Skeletal muscle satellite cell (primary cell): ENCODE measurements at regions not wholly inside any gene's neighbourhood (a gene's known extent, or its start where the extent isn't known, plus 50 kb on each side); places are given as distances from the start of the nearest gene placed in this dataset.
"Not testable (repeated sequence)": the region's sequence is repeated elsewhere in the genome, so short reads cannot be mapped to it uniquely, and the experiment has no call there.

Experiments used
- H3K27me3 ChIP-seq: 2 replicates; pipeline ENCODE4 v1.7.0; 2013; ENCODE audit warnings: low read length; ENCODE audit not compliant: control insufficient read depth, insufficient read depth
- H3K36me3 ChIP-seq: 2 replicates; pipeline ENCODE4 v1.7.0; 2013; ENCODE audit warnings: mild to moderate bottlenecking, control low read depth, low read length; ENCODE audit not compliant: insufficient read depth
- H3K4me1 ChIP-seq: 2 replicates; pipeline ENCODE4 v1.7.0; 2013; ENCODE audit warnings: low read length; ENCODE audit not compliant: control insufficient read depth, insufficient read depth
- H3K4me2 ChIP-seq: 2 replicates; pipeline ENCODE4 v1.7.0; 2013; ENCODE audit warnings: mild to moderate bottlenecking, low read length
- H3K4me3 ChIP-seq: 2 replicates; pipeline ENCODE4 v1.7.0; 2013; ENCODE audit warnings: low read length
- H3K9ac ChIP-seq: 2 replicates; pipeline ENCODE4 v1.7.0; 2013; ENCODE audit warnings: mild to moderate bottlenecking, low read depth, low read length, moderate library complexity
- H3K9me3 ChIP-seq: replicated peaks from 2 replicates; pipeline ENCODE4 v1.7.0; 2013; ENCODE audit warnings: mild to moderate bottlenecking, control low read depth, low read length

DNA sequence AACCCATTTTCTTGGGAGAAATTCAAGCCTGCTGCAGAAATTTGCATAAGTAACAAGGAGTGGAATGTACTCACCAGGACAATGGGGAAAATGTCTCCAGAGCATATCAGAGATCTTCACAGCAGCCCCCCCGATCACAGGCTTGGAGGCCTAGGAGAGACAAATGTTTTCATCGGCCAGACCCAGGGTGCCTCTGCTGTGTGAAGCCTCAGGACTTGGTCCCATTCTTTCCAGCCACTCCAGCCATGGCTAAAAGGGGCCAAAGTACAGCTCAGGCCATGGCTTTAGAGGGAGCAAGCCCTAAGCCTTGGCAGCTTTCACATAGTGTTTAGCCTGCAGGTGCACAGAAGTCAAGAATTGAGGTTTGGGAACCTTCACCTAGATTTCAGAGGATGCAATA lies 1463.0 kb downstream of the HACE1 start:
- Histone ChIP-seq H3K36me3 (no peaks in the 10 kb centered on the region), H3K4me1 (no peaks in the 10 kb centered on the region), H3K9ac (no peak overlapping the region), H3K4me2 (no peak overlapping the region), H3K27me3 (no peaks in the 10 kb centered on the region), H3K9me3 (peaks cover 4% of the 10 kb centered on the region), H3K4me3 (no peak overlapping the region)

DNA sequence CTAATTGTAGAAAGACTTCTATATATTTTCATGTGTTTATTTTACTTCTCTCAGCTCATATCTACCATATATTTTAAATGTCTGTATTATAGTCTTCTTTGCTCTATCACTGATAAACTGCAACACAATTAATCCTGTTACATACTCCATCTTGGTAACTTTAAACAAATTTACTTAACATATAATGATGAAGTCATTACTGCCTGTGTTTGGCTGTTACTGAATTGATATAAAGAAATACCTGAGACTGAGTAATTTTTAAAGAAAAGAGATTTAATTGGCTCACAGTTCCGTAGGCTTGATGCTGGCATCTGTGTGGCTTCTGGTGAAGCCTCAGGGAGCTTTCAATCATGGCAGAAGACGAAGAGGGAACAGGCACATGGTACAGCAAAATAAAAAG lies 1480.4 kb downstream of the HACE1 start:
- peaks cover 5% of the 10 kb centered on the region for H3K9me3 ChIP-seq
- no peaks in the 10 kb centered on the region for H3K4me1 ChIP-seq
- H3K36me3 ChIP-seq, result no peaks in the 10 kb centered on the region
- no peak overlapping the region for H3K4me2 ChIP-seq
- H3K9ac ChIP-seq, result no peak overlapping the region
- no peak overlapping the region for H3K4me3 ChIP-seq
- no peaks in the 10 kb centered on the region for H3K27me3 ChIP-seq

DNA sequence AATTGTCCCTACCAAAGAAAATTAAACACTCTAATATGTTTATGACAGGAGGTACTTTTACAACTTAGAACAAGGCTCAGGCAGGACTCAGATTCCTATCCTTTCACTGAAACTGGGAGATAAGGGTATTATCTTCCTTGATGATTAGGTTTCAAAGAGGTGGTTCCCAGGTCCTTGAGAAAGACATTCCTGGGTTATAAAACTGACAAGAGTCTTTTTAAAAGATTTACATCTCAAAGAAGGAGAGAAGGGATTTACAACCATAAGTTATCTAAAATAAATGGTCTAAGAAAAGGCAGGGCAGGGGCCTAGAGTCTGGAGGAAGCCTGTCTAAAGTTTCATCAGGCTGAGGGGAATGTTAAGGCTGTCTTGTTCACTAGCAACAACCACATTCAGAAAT lies 1492.5 kb downstream of the HACE1 start:
- no peaks in the 10 kb centered on the region for H3K27me3 ChIP-seq
- no peaks in the 10 kb centered on the region for H3K36me3 ChIP-seq
- no peak overlapping the region for H3K4me3 ChIP-seq
- no peak overlapping the region for H3K9ac ChIP-seq
- H3K9me3 ChIP-seq, result no peaks in the 10 kb centered on the region
- no peak overlapping the region for H3K4me2 ChIP-seq
- no peaks in the 10 kb centered on the region for H3K4me1 ChIP-seq

DNA sequence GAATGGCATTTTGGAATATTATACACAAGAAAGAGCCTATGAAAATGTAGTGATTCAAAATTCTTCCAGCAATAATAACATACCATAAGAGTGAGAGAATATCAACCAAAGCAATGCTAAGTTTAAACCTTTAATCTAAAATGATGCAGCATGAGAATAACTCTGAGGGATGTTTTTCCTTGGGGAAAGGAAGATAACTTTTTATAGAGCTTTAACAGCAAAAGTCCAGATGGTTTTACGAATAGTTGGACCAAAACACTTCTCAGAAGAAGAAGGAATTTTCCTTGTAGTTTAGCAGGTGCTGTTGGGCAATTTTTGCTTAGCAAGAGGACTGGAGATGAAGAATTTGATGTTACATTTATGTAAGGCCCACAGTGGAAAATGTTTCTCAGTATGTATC lies 1503.2 kb downstream of the HACE1 start:
- no peaks in the 10 kb centered on the region for H3K36me3 ChIP-seq
- no peak overlapping the region for H3K4me2 ChIP-seq
- H3K4me1 ChIP-seq, result no peaks in the 10 kb centered on the region
- H3K9ac ChIP-seq, result no peak overlapping the region
- no peaks in the 10 kb centered on the region for H3K9me3 ChIP-seq
- H3K4me3 ChIP-seq, result no peak overlapping the region
- no peaks in the 10 kb centered on the region for H3K27me3 ChIP-seq

DNA sequence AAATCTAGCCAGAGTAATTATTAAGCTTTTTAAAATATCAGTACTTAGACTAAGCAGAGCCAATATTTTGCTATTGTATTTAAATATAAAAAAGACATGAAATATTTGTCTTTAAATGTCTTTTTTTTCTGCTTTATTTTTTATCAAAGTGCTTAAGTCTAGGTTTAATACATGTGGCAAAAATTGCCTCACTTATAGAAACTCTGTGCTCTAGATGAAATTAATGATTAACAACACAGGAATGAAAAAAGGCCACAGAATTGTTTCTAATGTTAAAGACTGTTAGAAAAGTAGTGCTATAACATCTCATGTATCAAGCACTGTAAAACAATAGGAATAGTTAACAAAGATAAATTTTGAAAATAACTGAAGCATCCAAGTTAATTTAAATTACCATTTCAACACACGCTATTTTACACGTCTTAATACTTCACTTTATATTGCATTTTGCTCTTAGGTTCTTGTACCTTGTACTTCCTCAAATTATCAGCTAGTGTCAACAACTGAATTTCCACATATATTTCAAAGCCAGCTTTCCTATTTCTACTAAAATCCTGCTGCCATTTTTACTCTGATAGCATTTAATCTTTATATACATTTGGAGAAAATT lies 1515.1 kb downstream of the HACE1 start:
- Histone ChIP-seq H3K9me3 (peaks cover 3% of the 10 kb centered on the region), H3K9ac (no peak overlapping the region), H3K4me2 (no peak overlapping the region), H3K36me3 (no peaks in the 10 kb centered on the region), H3K4me3 (no peak overlapping the region), H3K4me1 (no peaks in the 10 kb centered on the region), H3K27me3 (no peaks in the 10 kb centered on the region)

DNA sequence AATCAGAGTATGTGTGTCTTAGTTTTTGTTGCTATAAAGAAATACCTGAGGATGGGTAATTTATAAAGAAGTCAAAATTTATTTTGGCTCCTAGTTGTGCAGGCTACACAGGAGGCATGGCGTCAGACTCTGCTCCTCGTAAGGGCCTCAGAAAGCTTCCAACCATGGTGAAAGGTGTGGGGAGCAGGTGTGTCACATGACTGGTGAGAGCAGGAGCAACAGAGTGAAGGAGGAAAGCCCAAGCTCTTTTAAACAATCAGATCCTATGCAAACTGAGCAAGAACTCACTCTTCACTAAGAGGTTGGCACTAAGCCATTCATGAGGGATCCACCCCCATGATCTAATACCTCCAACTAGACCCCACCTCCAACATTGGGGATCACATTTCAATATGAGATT lies 1524.3 kb downstream of the HACE1 start:
- no peak overlapping the region for H3K4me3 ChIP-seq
- H3K36me3 ChIP-seq, result no peaks in the 10 kb centered on the region
- no peaks in the 10 kb centered on the region for H3K4me1 ChIP-seq
- H3K9me3 ChIP-seq, result no peaks in the 10 kb centered on the region
- no peaks in the 10 kb centered on the region for H3K27me3 ChIP-seq
- no peak overlapping the region for H3K9ac ChIP-seq
- H3K4me2 ChIP-seq, result no peak overlapping the region

DNA sequence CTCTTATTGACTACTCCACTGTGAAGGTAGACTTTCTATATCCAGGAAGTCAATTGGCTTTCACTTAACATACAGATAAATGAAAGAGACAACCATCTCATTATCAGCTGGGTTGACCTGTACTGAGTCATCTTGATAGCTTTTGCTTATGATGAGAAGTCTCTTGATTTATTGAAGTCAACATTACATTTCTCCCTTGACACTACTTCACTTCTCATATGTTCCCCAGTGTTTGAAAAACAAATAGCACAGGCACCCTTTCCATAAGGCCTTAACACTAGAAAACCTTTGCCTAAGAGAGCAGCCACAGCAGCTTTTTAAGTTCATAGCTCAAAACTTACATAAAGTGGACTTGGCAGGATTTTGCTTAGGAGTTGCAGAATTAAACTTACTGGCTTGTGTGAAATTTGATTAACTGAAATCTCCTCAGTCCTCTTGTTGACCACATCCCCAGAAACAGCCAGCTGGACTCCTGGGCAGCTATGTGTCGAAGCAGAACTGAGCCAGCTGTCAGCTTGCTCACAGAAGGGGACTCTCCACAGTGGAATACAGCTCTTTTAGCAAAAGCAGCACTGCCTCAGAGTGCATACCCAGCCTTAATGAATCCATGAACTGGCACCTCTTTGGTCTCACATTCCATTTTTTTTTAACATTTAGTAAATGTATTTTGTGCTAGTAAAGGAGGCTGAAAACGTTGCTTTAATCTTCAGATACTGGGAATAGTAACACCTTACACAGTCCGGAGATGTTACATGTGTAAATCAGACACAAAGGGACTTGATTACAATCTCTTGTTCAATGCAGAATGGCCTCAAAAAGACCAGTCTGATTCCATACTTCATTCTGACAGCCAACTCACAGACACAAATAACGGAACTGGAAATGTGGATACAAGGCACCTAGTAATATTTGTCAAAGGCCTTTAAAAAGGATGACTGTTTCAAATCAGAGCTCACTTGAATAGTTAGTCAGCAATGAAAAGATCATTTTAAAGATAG lies 1532.7 kb downstream of the HACE1 start:
- no peak overlapping the region for H3K4me2 ChIP-seq
- H3K9ac ChIP-seq, result no peak overlapping the region
- no peak overlapping the region for H3K4me3 ChIP-seq
- no peaks in the 10 kb centered on the region for H3K27me3 ChIP-seq
- H3K36me3 ChIP-seq, result no peaks in the 10 kb centered on the region
- no peaks in the 10 kb centered on the region for H3K4me1 ChIP-seq
- no peaks in the 10 kb centered on the region for H3K9me3 ChIP-seq

DNA sequence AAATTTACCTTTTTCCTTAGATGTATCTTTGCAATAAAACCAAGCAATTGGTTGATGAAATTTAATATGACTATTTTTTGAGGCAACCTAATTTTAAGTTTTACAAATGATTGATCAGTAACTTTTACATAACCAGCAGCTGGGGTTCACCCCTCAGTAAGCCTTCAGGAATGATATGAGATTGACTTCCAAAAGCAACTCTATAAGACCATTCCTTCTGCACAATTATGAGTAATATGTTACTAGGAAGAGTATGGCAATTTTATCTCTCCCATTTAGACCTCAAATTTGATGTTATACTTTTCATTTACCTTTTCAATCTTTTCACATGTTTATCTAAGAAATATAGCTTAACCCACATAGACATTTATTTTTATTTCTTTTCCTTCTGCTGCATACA lies 1546.3 kb downstream of the HACE1 start:
- no peaks in the 10 kb centered on the region for H3K4me1 ChIP-seq
- H3K4me3 ChIP-seq, result no peak overlapping the region
- no peak overlapping the region for H3K9ac ChIP-seq
- no peaks in the 10 kb centered on the region for H3K27me3 ChIP-seq
- H3K4me2 ChIP-seq, result no peak overlapping the region
- no peaks in the 10 kb centered on the region for H3K36me3 ChIP-seq
- H3K9me3 ChIP-seq, result no peaks in the 10 kb centered on the region

DNA sequence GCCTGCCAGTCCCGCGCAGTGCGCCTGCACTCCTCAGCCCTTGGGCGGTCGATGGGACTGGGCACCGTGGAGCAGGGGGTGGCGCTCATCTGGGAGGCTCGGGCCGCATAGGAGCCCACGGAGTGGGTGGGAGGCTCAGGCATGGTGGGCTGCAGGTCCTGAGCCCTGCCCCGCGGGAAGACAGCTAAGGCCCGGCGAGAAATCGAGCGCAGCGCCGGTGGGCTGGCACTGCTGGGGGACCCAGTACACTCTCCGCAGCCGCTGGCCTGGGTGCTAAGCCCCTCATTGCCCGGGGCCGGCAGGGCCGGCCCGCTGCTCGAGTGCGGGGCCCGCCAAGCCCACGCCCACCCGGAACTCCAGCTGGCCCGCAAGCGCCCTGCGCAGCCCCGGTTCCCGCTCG lies 1565.3 kb downstream of the HACE1 start:
- H3K9ac ChIP-seq, H3K4me1 ChIP-seq, H3K4me3 ChIP-seq, H3K9me3 ChIP-seq, H3K27me3 ChIP-seq, H3K4me2 ChIP-seq, H3K36me3 ChIP-seq: not testable (repeated sequence)

DNA sequence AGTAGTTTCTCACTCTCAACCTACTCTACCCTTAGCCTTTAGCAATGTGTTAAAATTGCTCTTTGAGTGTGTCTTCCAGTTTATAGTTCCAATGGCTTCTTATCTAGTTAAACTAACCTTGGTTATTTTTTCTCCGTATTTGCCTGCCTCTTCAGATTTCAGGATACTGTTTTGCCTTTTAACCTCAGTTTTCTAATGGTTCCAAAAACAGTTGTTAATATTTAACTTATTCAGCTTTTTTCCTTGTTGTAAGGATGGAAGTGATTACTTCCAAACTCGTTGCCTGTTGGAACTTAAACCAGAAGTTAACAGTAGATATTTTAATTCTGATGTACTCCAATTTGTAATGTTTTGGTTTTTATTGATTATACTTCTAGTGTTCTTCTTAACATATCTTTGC lies 1574.9 kb downstream of the HACE1 start:
- no peak overlapping the region for H3K4me3 ChIP-seq
- H3K4me1 ChIP-seq, result no peaks in the 10 kb centered on the region

DNA sequence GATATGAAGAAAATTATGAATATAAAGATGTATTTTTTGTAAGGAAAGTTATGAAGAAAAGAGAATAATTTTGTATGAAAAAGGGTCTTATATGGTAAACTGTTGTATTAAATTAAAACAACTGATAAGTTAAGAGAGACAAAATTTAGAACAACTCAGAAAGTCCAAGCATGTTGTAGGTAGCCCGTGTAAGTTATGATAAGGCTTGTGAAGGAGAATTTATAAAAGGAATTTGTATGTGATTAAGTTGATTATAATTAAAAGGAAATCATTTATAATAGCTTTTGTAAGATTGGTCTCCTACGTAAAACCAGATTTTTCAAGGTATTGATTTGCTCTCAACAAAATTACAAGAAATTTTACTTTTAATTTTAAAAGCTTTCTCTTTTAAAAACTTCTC lies 1579.3 kb downstream of the HACE1 start:
- Histone ChIP-seq H3K36me3 (no peaks in the 10 kb centered on the region), H3K9me3 (peaks cover 6% of the 10 kb centered on the region)

More for the DNA sequence above, 1574.9 kb downstream of the HACE1 start:
- Histone ChIP-seq H3K9me3 (peaks cover 3% of the 10 kb centered on the region), H3K4me2 (no peak overlapping the region), H3K27me3 (no peaks in the 10 kb centered on the region), H3K36me3 (no peaks in the 10 kb centered on the region), H3K9ac (no peak overlapping the region)

DNA sequence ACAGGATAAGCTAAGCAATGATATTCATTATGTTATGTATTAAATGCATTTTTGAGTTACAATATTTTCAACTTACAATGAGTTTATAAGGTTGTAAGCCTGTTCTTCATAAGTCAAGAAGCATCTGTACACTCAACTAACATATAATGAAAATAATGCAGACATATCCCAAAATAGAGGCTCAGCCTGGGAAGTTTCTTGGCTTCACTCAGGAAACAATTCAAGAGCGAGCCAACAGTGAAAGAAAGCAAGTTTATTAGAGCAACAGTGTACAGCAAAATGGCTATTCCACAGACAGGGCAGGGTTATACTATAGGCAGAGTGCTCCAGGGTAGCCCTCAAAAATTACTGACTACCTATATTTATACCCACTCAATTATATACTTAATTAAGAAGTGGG lies 1581.8 kb downstream of the HACE1 start:
- Histone ChIP-seq H3K27me3 (no peaks in the 10 kb centered on the region), H3K36me3 (no peaks in the 10 kb centered on the region), H3K9ac (no peak overlapping the region), H3K4me3 (no peak overlapping the region), H3K4me1 (no peaks in the 10 kb centered on the region), H3K4me2 (no peak overlapping the region), H3K9me3 (peaks cover 6% of the 10 kb centered on the region)

More for the DNA sequence above, 1579.3 kb downstream of the HACE1 start:
- no peaks in the 10 kb centered on the region for H3K4me1 ChIP-seq
- H3K27me3 ChIP-seq, result no peaks in the 10 kb centered on the region
- no peak overlapping the region for H3K4me3 ChIP-seq
- H3K9ac ChIP-seq, result no peak overlapping the region
- H3K4me2 ChIP-seq, result no peak overlapping the region
